Glutamatergic neuron (in vitro differentiated cells): ENCODE measurements at regions not wholly inside any gene's neighbourhood (a gene's known extent, or its start where the extent isn't known, plus 50 kb on each side); places are given as distances from the start of the nearest gene placed in this dataset.

Experiments
- DNase-seq: peaks from one replicate; pipeline ENCODE4 v3.0.0; 2022
- H3K27ac Mint-ChIP-seq: one replicate; pipeline ENCODE4 v1.8.0; 2020; ENCODE audit warnings: mild to moderate bottlenecking, mixed read lengths, inconsistent platforms; ENCODE audit not compliant: unreplicated experiment
- H3K27me3 Mint-ChIP-seq: one replicate; pipeline ENCODE4 v1.8.0; 2020; ENCODE audit warnings: mild to moderate bottlenecking, moderate library complexity, mixed read lengths, inconsistent platforms; ENCODE audit not compliant: unreplicated experiment
- H3K36me3 Mint-ChIP-seq: one replicate; pipeline ENCODE4 v1.8.0; 2020; ENCODE audit warnings: mild to moderate bottlenecking, mixed read lengths, inconsistent platforms; ENCODE audit not compliant: unreplicated experiment
- H3K4me1 Mint-ChIP-seq: one replicate; pipeline ENCODE4 v1.8.0; 2020; ENCODE audit warnings: mild to moderate bottlenecking, low read depth, mixed read lengths, inconsistent platforms; ENCODE audit not compliant: unreplicated experiment
- H3K4me3 Mint-ChIP-seq: one replicate; pipeline ENCODE4 v1.8.0; 2020; ENCODE audit warnings: mild to moderate bottlenecking, mixed read lengths, inconsistent platforms; ENCODE audit not compliant: unreplicated experiment
- H3K9me3 Mint-ChIP-seq: one replicate; pipeline ENCODE4 v1.8.0; 2020; ENCODE audit warnings: mild to moderate bottlenecking, moderate library complexity, mixed read lengths, inconsistent platforms; ENCODE audit not compliant: unreplicated experiment
- TF ChIP-seq, protein P1 (sequence below): fragments of 200-600 bp; sonication (generic); IDR thresholded peaks from one replicate; pipeline ENCODE4 v1.5.0; 2021; ENCODE audit not compliant: partially characterized antibody, unreplicated experiment

DNA sequence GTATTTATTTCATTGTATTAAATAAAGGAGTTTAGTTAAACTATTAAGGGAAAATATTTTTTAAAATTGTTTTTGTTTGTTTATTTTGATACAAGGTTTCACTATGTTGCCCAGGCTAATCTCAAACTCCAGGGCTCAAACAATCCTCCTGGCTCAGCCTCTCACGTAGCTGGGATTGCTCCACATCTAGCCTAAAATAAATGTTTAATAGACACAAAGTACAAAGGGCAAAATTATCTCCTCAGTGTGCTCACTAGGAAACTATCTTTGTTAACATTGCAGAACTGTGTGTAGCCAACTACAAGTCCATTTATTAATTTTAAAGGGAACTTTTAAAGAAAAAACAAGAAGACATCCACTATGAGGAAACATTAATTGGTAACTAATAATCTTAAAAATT is 207.2 kb upstream of the PCDH17 start:
- Mint-ChIP-seq H3K36me3 (peaks cover 4% of the 10 kb centered on the region), H3K27ac (no peak overlapping the region), H3K27me3 (no peaks in the 10 kb centered on the region), H3K4me3 (no peak overlapping the region), H3K9me3 (peaks cover 7% of the 10 kb centered on the region), H3K4me1 (no peaks in the 10 kb centered on the region)
- no peak for DNase-seq
- TF ChIP-seq, protein P1, sequence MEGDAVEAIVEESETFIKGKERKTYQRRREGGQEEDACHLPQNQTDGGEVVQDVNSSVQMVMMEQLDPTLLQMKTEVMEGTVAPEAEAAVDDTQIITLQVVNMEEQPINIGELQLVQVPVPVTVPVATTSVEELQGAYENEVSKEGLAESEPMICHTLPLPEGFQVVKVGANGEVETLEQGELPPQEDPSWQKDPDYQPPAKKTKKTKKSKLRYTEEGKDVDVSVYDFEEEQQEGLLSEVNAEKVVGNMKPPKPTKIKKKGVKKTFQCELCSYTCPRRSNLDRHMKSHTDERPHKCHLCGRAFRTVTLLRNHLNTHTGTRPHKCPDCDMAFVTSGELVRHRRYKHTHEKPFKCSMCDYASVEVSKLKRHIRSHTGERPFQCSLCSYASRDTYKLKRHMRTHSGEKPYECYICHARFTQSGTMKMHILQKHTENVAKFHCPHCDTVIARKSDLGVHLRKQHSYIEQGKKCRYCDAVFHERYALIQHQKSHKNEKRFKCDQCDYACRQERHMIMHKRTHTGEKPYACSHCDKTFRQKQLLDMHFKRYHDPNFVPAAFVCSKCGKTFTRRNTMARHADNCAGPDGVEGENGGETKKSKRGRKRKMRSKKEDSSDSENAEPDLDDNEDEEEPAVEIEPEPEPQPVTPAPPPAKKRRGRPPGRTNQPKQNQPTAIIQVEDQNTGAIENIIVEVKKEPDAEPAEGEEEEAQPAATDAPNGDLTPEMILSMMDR = no peak

DNA sequence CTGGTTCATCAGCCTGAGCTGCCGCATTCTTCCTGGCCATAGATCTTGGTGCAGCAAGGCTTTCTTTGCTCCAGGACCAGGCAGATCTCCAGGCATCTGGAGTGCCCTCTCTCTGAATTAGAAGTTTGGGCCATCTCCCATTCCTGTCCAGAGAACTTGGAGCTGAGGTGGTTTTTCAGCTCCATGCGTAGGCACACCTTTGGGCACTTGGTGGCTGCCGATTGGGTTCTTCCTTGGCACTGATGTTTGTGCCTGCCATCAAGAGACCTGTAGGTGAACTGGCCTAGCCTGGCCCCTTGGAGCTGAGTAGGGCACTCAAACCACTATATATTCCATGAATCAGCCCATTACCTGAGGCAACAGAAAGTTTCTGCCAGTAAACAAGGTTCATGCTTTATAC is 206.0 kb upstream of the PCDH17 start:
- H3K9me3 Mint-ChIP-seq = peaks cover 9% of the 10 kb centered on the region
- H3K27ac Mint-ChIP-seq = no peak overlapping the region
- peaks cover 4% of the 10 kb centered on the region for H3K36me3 Mint-ChIP-seq
- H3K4me1 Mint-ChIP-seq = no peaks in the 10 kb centered on the region
- no peaks in the 10 kb centered on the region for H3K27me3 Mint-ChIP-seq
- H3K4me3 Mint-ChIP-seq = no peak overlapping the region
- no peak for DNase-seq
- TF ChIP-seq, protein P1 = no peak

GRCh38 chr13:57437587-57437986 is 194.0 kb upstream of the PCDH17 start:
- H3K27ac Mint-ChIP-seq = no peak overlapping the region
- no peak for DNase-seq
- no peaks in the 10 kb centered on the region for H3K9me3 Mint-ChIP-seq
- H3K36me3 Mint-ChIP-seq = no peaks in the 10 kb centered on the region
- TF ChIP-seq, protein P1 = no peak
- no peak overlapping the region for H3K4me3 Mint-ChIP-seq
- H3K27me3 Mint-ChIP-seq = no peaks in the 10 kb centered on the region
- H3K4me1 Mint-ChIP-seq = no peaks in the 10 kb centered on the region

GRCh38 chr13:57438072-57438471 is 193.5 kb upstream of the PCDH17 start:
- Mint-ChIP-seq H3K27ac (no peak overlapping the region), H3K4me1 (no peaks in the 10 kb centered on the region)
- TF ChIP-seq, protein P1 = no peak

DNA sequence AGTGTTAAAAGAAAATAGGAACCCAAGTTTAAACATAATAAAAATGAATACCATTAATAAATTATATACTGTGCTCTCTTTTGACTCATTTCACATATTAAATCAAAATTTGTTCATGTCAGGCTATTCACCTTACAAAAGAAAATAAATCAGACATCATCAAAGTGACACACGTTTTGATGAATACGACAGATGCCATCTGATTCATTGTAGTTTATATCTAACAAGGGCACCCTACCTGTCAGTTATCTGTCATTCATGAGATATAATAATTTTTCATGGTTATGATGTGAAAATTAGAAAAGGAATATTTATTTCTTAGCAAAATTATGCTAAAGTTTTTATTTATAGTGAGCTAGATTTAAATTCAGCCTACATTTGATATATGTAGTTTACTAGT is 188.1 kb upstream of the PCDH17 start:
- Mint-ChIP-seq H3K4me1 (no peaks in the 10 kb centered on the region), H3K27me3 (no peaks in the 10 kb centered on the region), H3K27ac (no peak overlapping the region)

More at GRCh38 chr13:57438072-57438471, 193.5 kb upstream of the PCDH17 start:
- Mint-ChIP-seq H3K27me3 (no peaks in the 10 kb centered on the region), H3K9me3 (no peaks in the 10 kb centered on the region), H3K36me3 (no peaks in the 10 kb centered on the region), H3K4me3 (no peak overlapping the region)
- DNase-seq = no peak

More for the DNA sequence above, 188.1 kb upstream of the PCDH17 start:
- no peak for DNase-seq
- H3K36me3 Mint-ChIP-seq = no peaks in the 10 kb centered on the region
- H3K9me3 Mint-ChIP-seq = no peaks in the 10 kb centered on the region
- no peak overlapping the region for H3K4me3 Mint-ChIP-seq
- TF ChIP-seq, protein P1 = no peak
